GM19395 (cell line): ENCODE measurements at regions not wholly inside any gene's neighbourhood (a gene's known extent, or its start where the extent isn't known, plus 50 kb on each side); places are given as distances from the start of the nearest gene placed in this dataset.
A peak's percentile ranks its signal among the peaks of the same experiment; 100 is the strongest.
"Not testable (repeated sequence)": the region's sequence is repeated elsewhere in the genome, so short reads cannot be mapped to it uniquely, and the experiment has no call there.

ENCODE experiments used
- ATAC-seq: cut with Tn5 transposase; IDR thresholded peaks from one replicate; pipeline ENCODE4 v1.9.1; 2021; ENCODE audit warnings: mild to moderate bottlenecking, moderate library complexity; ENCODE audit not compliant: unreplicated experiment

DNA sequence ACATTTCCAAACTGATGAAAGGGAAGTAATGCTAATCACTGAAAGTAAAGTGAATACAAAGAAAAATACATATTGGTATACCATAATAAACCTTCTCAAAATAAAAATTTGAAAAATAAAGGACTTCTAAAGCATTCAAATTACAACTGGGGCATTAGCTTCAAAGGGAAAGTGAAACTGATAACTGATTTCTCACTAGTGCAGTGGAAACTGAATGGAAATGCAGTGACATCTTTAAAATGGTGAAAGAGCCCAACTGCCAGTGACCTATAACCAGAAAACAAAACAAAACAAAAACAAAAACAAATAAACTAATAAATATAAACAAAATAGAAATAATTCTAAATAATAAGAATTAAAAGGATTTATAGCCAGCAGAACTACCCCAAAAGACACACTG lies 297.5 kb upstream of the GRIN3A start:
- peak; percentile 92 for ATAC-seq

- ATAC-seq = no peak
These were observed 294.2 kb upstream of the GRIN3A start for GRCh38 chr9:102032614-102033013.

DNA sequence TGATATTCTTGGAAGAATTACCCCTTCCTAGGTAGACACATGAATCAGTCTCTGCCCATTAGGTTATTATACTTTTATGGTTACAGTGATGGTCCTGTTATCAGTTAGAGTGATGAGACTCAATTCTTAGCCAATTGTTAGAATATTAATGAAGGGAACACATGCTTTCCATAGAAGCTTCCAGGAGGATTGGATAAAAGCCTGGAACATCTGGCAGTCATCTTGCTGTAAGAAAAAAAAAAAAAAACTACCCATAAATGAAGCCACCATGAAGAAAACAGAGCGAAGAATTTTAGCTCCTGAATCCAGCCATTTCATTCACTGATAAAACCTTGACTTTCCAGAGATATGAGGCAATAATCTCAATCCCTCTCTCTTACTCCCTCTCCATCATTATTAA lies 262.5 kb upstream of the GRIN3A start:
- ATAC-seq = no peak

GRCh38 chr9:101999441-101999840 lies 261.0 kb upstream of the GRIN3A start:
- ATAC-seq = no peak

DNA sequence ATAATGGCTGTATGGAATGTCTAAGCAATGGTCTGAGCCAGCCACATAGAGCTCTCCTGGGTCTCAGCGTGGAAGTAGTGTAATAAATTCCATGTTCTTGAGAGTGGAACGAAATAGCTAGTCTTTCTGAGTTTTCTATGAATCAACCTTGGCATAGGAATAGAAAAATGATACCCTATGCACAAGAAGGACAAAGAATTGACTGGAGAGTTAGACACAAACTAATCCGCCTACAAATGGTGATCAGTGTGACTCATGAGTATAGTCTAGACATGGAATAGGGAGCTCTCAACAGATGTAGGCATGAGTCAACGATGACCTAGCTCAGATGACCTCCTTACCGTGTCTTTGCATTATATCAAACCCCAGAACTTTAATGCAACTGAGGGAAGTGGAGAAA lies 256.8 kb upstream of the GRIN3A start:
- ATAC-seq = no peak

- ATAC-seq = no peak
These were observed 255.3 kb upstream of the GRIN3A start for GRCh38 chr9:101993771-101994170.

DNA sequence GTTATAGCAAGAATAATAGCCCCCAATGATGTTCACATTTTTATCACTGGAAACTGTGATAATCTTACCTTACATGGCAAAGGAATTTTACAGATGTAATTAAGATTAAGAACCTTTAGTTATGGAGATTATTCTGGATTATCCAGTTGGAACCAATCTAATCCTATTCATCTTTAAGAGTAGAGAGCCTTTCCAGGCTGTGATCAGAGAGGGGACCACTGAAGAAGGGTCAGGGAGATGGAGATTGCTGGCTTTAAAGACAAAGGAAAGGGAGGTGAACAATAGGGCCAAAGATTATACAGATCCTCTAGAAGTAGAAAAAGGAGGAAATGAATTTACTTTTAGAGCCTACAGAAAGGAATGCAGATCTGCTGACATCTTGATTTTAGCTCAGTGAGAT lies 253.5 kb upstream of the GRIN3A start:
- no peak for ATAC-seq

DNA sequence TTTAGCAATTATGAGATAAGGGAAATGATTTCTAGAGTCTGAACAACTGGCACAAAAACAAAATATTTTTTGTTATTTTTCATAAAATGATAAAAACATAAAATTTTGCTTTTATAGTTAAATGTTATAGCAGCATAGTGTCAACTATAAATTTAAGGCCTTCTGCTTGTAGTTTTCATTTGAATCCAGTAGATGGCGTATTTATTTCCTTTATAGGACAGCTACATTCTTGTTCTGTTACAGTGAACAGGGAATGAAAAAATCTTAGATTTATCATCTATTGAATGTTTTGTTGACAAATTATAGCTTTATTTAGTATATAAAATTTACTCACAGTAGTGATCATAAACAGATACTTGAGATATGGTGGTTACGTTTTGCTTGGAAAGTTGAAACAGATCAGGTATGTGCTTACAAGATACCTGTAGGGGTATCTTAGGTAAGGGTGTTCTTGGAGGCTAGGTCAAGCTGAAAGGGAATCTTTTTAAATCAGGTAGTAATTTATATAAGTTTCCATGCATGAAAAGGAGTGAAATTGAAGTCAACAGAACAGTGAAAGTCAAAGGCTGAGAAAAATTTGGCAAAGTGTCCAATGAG lies 239.3 kb upstream of the GRIN3A start:
- ATAC-seq = peak; percentile 86

DNA sequence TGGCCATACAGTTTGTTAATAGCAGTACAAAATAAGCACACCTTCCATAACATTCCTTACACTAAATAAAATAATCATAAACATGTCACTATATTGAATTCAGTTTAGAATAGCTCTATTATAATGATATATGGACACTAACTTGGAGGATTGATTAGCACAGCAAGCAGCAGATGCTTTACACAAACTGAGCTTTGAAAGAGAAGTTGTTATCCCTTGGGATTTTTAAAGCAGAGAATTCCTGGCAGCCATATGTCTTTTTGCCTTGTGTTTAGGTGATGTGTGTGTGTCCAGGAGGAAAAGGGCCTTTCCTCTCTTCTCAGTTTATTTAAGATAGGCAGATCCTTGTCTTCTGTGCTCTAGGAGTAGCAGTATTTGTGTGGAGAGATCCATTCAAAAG lies 232.2 kb upstream of the GRIN3A start:
- ATAC-seq = no peak

DNA sequence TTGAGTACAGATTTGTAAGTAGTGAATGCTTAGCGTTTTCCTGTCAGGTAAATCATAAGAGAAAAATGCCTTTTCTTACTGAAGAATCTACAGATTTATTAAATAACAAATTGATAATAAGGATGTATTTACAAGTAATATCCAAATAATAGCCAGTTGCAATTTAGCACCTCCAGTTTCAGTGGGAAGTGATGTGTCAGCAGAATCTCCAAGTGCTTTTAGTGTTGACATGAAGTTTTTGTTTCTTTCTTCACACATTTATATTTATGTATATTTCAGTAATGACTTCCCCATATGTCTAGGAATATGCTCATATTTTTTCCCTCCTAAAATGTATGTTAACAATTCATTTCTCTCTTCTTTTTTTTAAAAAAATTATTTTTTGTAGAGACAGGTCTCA lies 229.9 kb upstream of the GRIN3A start:
- no peak for ATAC-seq

DNA sequence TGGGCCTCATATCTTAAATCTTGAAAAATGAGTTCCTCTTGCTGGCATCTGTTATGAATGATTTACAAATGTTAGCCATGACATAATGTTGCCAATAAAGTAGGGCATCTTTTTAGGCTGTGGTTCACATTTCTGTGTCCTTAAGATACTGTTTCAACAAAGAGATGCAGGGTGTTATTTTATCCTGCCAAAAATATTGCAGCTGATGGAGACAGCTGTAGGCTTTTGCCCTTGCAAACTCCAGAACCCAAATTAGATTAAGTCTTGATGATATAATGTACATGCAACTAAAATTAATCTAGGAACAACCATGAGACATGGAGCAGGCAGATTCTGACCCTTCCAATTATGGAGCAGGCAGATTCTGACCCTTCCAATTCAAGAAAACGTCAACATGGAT lies 228.2 kb upstream of the GRIN3A start:
- ATAC-seq = no peak

GRCh38 chr9:101957705-101958104 lies 219.3 kb upstream of the GRIN3A start:
- no peak for ATAC-seq

- ATAC-seq = no peak
These were observed 213.2 kb upstream of the GRIN3A start for GRCh38 chr9:101951598-101951997.

DNA sequence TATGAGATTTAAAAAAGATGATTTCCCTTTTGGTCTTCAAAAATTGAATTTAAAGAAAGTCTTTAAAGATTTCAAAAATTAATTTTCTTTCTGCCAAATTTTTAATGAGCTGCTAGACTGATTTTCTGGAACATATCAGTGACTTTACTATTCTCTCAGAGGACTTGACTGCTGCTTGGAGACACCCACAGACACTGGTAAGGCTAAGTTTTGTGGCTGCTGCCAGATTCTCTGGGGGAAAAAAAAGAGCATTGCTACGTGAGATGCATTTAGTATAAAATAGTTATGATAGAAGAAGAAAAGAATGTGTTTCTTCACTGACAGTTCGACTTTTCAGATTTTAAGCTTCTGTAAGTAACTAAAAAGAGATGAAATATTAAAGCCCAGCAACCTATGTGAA lies 193.3 kb upstream of the GRIN3A start:
- ATAC-seq = no peak

DNA sequence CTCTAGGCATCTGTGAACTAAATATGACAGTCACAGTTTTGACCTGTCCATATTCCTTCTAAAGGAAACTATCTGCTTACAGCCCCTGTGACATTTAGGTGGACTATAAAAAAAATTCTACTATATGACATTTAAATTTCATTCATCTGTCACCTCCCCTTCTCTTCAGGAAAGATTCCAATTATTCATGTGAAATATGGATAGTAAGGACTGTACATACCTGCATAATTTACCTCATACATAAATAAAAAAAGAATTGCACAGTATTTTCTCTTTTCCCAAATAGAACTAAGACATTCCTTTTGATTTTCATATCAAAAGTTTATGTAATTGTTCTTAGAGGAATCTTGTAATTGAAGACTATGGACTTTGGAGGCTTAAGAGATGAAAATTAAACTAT lies 192.3 kb upstream of the GRIN3A start:
- ATAC-seq = no peak

GRCh38 chr9:101925498-101925897 lies 187.1 kb upstream of the GRIN3A start:
- ATAC-seq = no peak

DNA sequence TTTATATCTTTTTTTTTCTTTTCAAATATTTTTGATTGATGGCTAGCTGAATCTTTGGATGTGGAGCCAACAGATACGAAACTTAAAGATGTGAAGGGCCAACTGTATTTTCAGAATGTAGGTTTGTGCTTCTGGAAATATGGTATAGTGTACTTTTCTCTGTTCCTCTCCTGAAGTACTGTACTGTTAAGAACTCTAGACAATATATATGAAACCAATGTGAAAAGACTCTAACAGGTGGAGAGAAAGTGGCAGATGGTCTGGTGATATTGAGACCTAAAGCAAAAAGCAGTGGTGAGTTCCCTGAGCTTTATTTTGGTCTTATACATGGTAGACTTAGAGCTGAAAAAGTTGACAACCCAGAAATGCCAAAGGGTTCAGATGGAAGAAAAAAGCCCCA lies 185.0 kb upstream of the GRIN3A start:
- no peak for ATAC-seq

DNA sequence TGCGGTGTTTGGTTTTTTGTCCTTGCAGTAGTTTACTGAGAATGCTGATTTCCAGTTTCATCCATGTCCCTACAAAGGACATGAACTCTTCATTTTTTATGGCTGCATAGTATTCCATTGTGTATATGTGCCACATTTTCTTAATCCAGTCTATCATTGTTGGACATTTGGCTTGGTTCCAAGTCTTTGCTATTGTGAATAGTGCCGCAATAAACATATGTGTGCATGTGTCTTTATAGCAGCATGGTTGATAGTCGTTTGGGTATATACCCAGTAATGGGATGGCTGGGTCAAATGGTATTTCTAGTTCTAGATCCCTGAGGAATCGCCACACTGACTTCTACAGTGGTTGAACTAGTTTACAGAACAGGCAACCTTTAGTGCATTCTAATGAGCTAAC lies 178.5 kb upstream of the GRIN3A start:
- not testable (repeated sequence) for ATAC-seq

GRCh38 chr9:101915482-101915881 lies 177.0 kb upstream of the GRIN3A start:
- no peak for ATAC-seq

DNA sequence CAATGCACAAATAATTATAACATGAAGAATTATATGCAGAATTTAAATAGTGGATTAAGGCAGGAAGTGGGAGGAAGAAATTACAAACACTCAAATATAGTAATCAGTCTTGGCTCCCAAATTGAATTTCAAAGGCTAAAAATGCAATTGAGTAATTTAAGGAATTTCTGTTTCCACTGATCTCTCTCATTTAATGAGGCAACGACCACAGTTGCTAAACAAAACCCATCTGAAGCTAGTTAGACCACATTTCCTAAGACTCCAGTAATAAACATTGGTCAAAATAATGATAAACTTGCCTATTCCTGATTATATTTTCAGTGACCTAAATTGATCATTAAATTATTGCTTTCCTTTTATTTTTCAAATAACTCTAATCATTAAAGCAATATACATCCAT lies 174.3 kb upstream of the GRIN3A start:
- no peak for ATAC-seq

GRCh38 chr9:101907466-101907865 lies 169.0 kb upstream of the GRIN3A start:
- ATAC-seq = no peak

DNA sequence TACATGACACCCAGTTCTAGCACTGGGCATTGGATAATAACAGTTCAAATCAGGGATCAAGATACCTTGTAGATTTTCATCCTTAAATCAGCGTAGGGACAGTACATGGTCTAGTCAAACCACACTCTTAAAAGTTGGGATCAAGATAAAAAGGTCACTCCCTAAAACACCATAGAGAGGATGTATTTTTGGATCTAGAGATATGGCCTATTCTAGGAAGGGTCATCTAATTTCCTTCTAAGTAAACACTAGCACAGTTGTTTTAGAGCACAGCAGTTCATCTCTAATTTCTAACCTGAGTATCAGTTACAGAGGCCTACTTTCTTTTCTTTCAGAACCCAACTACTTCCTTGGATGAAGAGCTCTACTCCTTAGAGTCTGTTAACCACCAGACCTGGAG lies 166.4 kb upstream of the GRIN3A start:
- no peak for ATAC-seq

GRCh38 chr9:101902051-101902450 lies 163.6 kb upstream of the GRIN3A start:
- no peak for ATAC-seq

GRCh38 chr9:101897196-101897595 lies 158.7 kb upstream of the GRIN3A start:
- no peak for ATAC-seq
